ENCODE measurements at regions not wholly inside any gene's neighbourhood (a gene's known extent, or its start where the extent isn't known, plus 50 kb on each side); places are given as distances from the start of the nearest gene placed in this dataset.
"Not testable (repeated sequence)": the region's sequence is repeated elsewhere in the genome, so short reads cannot be mapped to it uniquely, and the experiment has no call there.

GRCh38 chr4:107492566-107492965 is 227.5 kb downstream of the PAPSS1 start:
- Histone ChIP-seq H3K9ac (no peak overlapping the region), H3K27ac (no peak overlapping the region), H3K4me1 (no peaks in the 10 kb centered on the region), H3K36me3 (ENCODE audit: control insufficient read depth, insufficient read depth, low read length) (no peaks in the 10 kb centered on the region), H3K4me3 (ENCODE audit: low read depth, low read length) (no peak overlapping the region), H3K4me2 (ENCODE audit: low read length) (no peak overlapping the region), H3K9me3 (ENCODE audit: control insufficient read depth, low read length) (no peaks in the 10 kb centered on the region), H2AFZ (no peak overlapping the region), H3K27me3 (ENCODE audit: control insufficient read depth, insufficient read depth, low read length) (no peaks in the 10 kb centered on the region), H3K79me2 (no peaks in the 10 kb centered on the region)
- no peak for TF ChIP-seq CTCF (IDR thresholded peaks at IDR 0.05)

DNA sequence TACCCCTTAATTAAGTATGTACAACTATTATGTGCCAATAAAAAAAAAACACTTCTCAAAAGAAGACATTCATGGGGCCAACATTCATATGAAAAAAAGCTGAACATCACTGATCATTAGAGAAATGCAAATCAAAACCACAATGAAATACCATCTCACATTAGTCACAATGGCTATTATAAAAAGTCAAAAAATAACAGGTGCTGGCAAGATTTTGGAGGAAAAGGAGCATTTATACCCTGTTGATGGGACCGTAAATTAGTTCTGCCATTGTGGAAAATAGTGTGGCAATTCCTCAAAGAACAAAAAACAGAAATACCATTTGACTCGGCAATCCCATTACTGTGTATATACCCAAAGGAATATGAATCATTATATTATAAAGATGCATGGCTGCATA is 229.9 kb downstream of the PAPSS1 start:
- Histone ChIP-seq H3K9ac (no peak overlapping the region), H3K4me2 (ENCODE audit: low read length) (no peak overlapping the region), H3K36me3 (ENCODE audit: control insufficient read depth, insufficient read depth, low read length) (no peaks in the 10 kb centered on the region), H3K9me3 (ENCODE audit: control insufficient read depth, low read length) (no peaks in the 10 kb centered on the region), H3K27ac (no peak overlapping the region), H3K4me1 (no peaks in the 10 kb centered on the region), H2AFZ (no peak overlapping the region), H3K4me3 (ENCODE audit: low read depth, low read length) (no peak overlapping the region), H3K79me2 (no peaks in the 10 kb centered on the region), H3K27me3 (ENCODE audit: control insufficient read depth, insufficient read depth, low read length) (no peaks in the 10 kb centered on the region)
- no peak for TF ChIP-seq CTCF (IDR thresholded peaks at IDR 0.05)

DNA sequence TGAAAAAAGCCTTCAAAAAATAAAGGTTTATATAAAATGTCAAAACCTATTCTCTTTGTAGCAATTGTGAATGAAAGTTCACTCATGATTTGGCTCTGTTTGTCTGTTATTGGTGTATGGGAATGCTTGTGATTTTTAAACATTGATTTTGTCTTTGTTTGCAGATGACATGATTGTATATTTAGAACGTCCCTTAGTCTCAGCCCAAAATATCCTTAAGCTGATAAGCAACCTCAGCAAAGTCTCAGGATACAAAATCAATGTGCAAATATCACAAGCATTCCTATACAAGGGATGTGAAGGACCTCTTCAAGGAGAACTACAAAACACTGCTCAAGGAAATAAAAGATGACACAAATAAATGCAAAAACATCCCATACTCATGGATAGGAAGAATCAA is 236.4 kb downstream of the PAPSS1 start:
- H3K9ac ChIP-seq; H3K27ac ChIP-seq; H3K36me3 ChIP-seq (ENCODE audit: control insufficient read depth, insufficient read depth, low read length); H3K9me3 ChIP-seq (ENCODE audit: control insufficient read depth, low read length); H3K27me3 ChIP-seq (ENCODE audit: control insufficient read depth, insufficient read depth, low read length); H3K4me3 ChIP-seq (ENCODE audit: low read depth, low read length); H3K4me1 ChIP-seq; H2AFZ ChIP-seq; H3K79me2 ChIP-seq; H3K4me2 ChIP-seq (ENCODE audit: low read length): not testable (repeated sequence)

- H3K4me1 ChIP-seq = no peaks in the 10 kb centered on the region
- no peak overlapping the region for H3K4me3 ChIP-seq (ENCODE audit: low read depth, low read length)
- no peak for TF ChIP-seq CTCF (IDR thresholded peaks at IDR 0.05)
- H3K27me3 ChIP-seq (ENCODE audit: control insufficient read depth, insufficient read depth, low read length) = no peaks in the 10 kb centered on the region
- peaks cover 6% of the 10 kb centered on the region for H3K9me3 ChIP-seq (ENCODE audit: control insufficient read depth, low read length)
- H3K79me2 ChIP-seq = no peaks in the 10 kb centered on the region
- H3K27ac ChIP-seq = no peak overlapping the region
- no peak overlapping the region for H3K4me2 ChIP-seq (ENCODE audit: low read length)
- no peak overlapping the region for H2AFZ ChIP-seq
- no peaks in the 10 kb centered on the region for H3K36me3 ChIP-seq (ENCODE audit: control insufficient read depth, insufficient read depth, low read length)
- no peak overlapping the region for H3K9ac ChIP-seq
Observed at GRCh38 chr4:107482546-107482945, 237.5 kb downstream of the PAPSS1 start.

- peaks cover 6% of the 10 kb centered on the region for H3K9me3 ChIP-seq (ENCODE audit: control insufficient read depth, low read length)
- no peak for TF ChIP-seq CTCF (IDR thresholded peaks at IDR 0.05)
- no peaks in the 10 kb centered on the region for H3K27me3 ChIP-seq (ENCODE audit: control insufficient read depth, insufficient read depth, low read length)
- H3K4me3 ChIP-seq (ENCODE audit: low read depth, low read length) = no peak overlapping the region
- no peak overlapping the region for H2AFZ ChIP-seq
- no peaks in the 10 kb centered on the region for H3K4me1 ChIP-seq
- H3K27ac ChIP-seq = no peak overlapping the region
- H3K79me2 ChIP-seq = no peaks in the 10 kb centered on the region
- no peak overlapping the region for H3K9ac ChIP-seq
- no peaks in the 10 kb centered on the region for H3K36me3 ChIP-seq (ENCODE audit: control insufficient read depth, insufficient read depth, low read length)
- no peak overlapping the region for H3K4me2 ChIP-seq (ENCODE audit: low read length)
Observed at GRCh38 chr4:107478327-107478980, 241.6 kb downstream of the PAPSS1 start.

Measured in parathyroid adenoma (tissue), 2 donors.